DMS153 treated with DMSO at 0.1 percent for 48 hours (cell line): ENCODE measurements at regions not wholly inside any gene's neighbourhood (a gene's known extent, or its start where the extent isn't known, plus 50 kb on each side); places are given as distances from the start of the nearest gene placed in this dataset.
"Not testable (repeated sequence)": the region's sequence is repeated elsewhere in the genome, so short reads cannot be mapped to it uniquely, and the experiment has no call there.

Experiments
- DNase-seq: peaks from one replicate; lab custom pipeline; 2025; ENCODE audit not compliant: unreplicated experiment; lab: John Stamatoyannopoulos, UW

- no peak for DNase-seq
Measured at GRCh38 chr2:65969161-65969560, 465.8 kb upstream of the MEIS1 start.

- not testable (repeated sequence) for DNase-seq
Measured at GRCh38 chr2:65963303-65963702, 471.6 kb upstream of the MEIS1 start.

GRCh38 chr2:65960953-65961352 is 474.0 kb upstream of the MEIS1 start:
- no peak for DNase-seq

- DNase-seq: no peak
Measured at GRCh38 chr2:65957886-65958285, 477.0 kb upstream of the MEIS1 start.

- no peak for DNase-seq
Measured at GRCh38 chr2:65957454-65957853, 477.5 kb upstream of the MEIS1 start.

GRCh38 chr2:65955259-65955658 is 479.7 kb upstream of the MEIS1 start:
- no peak for DNase-seq

- no peak for DNase-seq
Measured at GRCh38 chr2:65952966-65953761, 481.8 kb upstream of the MEIS1 start.

- no peak for DNase-seq
Measured at GRCh38 chr2:65944213-65944612, 490.7 kb upstream of the MEIS1 start.

- no peak for DNase-seq
Measured at GRCh38 chr2:65943099-65943786, 491.7 kb upstream of the MEIS1 start.

GRCh38 chr2:65940856-65941255 is 494.1 kb upstream of the MEIS1 start:
- no peak for DNase-seq

- DNase-seq: no peak
Measured at GRCh38 chr2:65939687-65940086, 495.2 kb upstream of the MEIS1 start.

- no peak for DNase-seq
Measured at GRCh38 chr2:65937379-65938160, 497.4 kb upstream of the MEIS1 start.

- no peak for DNase-seq
Measured at GRCh38 chr2:65934992-65935629, 499.8 kb upstream of the MEIS1 start.

- no peak for DNase-seq
Measured at GRCh38 chr2:65932571-65932970, 500.2 kb upstream of the SPRED2 start.

GRCh38 chr2:65931056-65931455 is 498.7 kb upstream of the SPRED2 start:
- no peak for DNase-seq

- no peak for DNase-seq
Measured at GRCh38 chr2:65930259-65930658, 497.9 kb upstream of the SPRED2 start.

- DNase-seq: not testable (repeated sequence)
Measured at GRCh38 chr2:65929664-65930063, 497.3 kb upstream of the SPRED2 start.

GRCh38 chr2:65922794-65923193 is 490.4 kb upstream of the SPRED2 start:
- no peak for DNase-seq

- no peak for DNase-seq
Measured at GRCh38 chr2:65922030-65922429, 489.6 kb upstream of the SPRED2 start.

GRCh38 chr2:65921116-65921515 is 488.7 kb upstream of the SPRED2 start:
- no peak for DNase-seq

- DNase-seq: no peak
Measured at GRCh38 chr2:65920659-65921058, 488.3 kb upstream of the SPRED2 start.
